ENCODE measurements at regions not wholly inside any gene's neighbourhood (a gene's known extent, or its start where the extent isn't known, plus 50 kb on each side); places are given as distances from the start of the nearest gene placed in this dataset.
A peak's percentile ranks its signal among the peaks of the same experiment; 100 is the strongest.

DNA sequence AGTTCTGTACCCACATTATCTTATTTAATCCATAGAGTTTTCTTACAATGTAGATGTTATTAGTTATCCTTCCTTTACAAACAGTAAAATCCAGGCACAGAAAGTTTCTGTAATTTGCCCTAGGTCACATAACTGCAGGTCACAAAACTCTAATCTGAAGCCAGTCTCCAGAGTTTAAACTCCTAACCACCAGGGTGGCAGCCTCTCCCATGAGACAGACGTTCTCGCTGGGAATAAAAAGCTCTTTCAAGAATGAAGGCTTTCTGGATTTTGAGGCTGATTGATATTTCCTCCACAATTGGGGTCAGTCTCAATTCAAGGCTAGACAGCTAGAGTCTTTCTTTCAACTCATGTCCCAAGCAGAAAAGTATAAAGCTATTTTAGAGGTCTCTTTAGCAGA lies 95.8 kb upstream of the PLEKHG7 start:
- TF ChIP-seq, protein P1, sequence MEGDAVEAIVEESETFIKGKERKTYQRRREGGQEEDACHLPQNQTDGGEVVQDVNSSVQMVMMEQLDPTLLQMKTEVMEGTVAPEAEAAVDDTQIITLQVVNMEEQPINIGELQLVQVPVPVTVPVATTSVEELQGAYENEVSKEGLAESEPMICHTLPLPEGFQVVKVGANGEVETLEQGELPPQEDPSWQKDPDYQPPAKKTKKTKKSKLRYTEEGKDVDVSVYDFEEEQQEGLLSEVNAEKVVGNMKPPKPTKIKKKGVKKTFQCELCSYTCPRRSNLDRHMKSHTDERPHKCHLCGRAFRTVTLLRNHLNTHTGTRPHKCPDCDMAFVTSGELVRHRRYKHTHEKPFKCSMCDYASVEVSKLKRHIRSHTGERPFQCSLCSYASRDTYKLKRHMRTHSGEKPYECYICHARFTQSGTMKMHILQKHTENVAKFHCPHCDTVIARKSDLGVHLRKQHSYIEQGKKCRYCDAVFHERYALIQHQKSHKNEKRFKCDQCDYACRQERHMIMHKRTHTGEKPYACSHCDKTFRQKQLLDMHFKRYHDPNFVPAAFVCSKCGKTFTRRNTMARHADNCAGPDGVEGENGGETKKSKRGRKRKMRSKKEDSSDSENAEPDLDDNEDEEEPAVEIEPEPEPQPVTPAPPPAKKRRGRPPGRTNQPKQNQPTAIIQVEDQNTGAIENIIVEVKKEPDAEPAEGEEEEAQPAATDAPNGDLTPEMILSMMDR (conservative IDR thresholded peaks at IDR 0.05; ENCODE audit: low read depth, low read length): no peak
- no peak for DNase-seq (ENCODE audit: low read depth)
- no peak overlapping the region for H3K4me3 ChIP-seq (ENCODE audit: low read depth, low read length)

DNA sequence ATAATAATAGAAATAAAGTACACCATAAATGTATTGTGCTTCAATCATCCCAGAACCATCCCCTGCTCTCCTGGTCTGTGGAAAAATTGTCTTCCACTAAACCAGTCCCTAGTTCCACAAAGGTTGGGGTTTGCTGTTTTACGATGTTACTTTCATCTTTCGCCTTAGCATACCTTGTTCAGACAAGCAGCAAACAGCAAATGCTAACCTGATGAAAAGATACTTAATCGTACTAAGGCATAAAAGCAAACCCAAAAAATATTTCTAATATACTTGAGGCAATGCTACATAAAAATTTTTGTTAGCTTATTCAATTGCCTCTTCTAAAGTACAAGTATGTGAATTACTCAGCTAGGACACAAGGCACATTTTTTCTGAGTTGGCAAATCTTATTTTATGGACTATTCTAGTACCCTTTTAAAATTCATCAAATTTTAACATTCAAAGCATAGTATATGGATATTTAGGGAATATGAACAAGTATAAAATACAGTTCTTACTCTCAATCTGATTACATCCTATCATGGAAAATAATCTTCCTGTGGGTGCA lies 97.1 kb upstream of the PLEKHG7 start:
- TF ChIP-seq, protein P1 (conservative IDR thresholded peaks at IDR 0.05; ENCODE audit: low read depth, low read length): no peak
- DNase-seq (ENCODE audit: low read depth): no peak
- H3K4me3 ChIP-seq (ENCODE audit: low read depth, low read length): no peak overlapping the region

DNA sequence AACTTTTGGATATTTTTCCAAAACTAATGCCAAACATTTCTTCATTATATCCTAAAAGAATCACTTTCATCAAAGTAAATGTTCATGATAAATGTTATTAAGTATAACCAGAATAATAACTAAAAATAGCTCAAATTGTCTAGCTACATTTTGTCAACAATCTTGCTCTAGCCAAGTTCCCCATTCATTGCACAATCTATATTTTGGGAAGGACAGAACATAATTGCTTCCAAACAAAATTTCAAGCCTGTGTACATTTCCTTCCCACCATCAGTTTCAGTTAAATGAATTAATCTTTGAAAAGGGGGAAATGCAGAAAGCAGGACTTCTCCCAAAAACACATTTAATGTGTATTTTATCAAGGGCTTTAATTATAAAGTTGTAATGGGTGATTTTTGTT lies 98.0 kb upstream of the PLEKHG7 start:
- no peak overlapping the region for H3K4me3 ChIP-seq (ENCODE audit: low read depth, low read length)
- no peak for DNase-seq (ENCODE audit: low read depth)
- TF ChIP-seq, protein P1 (conservative IDR thresholded peaks at IDR 0.05; ENCODE audit: low read depth, low read length): no peak

DNA sequence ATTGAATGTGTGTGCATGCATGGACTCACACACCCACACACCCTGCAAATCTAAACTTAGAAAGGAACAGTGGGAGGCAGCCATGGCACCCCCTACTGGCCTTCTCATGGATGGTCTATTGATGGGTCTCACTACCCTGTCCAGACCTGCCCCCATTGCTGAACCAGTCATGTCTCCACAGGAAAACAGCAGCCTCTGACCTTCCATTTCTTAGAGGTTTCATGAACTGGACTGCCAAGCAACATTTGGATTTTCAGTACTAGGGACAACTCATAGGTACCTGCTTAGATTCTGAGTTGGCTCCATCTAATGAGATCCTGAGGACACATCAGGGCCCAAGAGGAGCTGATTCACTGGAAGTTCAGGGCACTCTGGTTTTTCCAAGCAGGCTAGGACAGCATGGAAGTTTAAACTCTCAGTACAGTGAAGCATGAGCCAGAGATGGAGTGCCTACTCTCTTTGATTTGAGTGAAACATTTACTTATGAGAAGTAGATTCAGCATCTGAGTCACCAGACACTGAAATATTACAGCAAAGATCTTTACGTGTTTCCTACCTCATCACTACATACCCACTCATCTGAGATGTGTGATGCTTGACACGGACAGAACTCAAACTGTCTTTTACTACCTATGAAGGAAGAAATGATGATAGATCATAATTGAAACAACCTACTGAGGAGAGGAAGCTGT lies 98.9 kb upstream of the PLEKHG7 start:
- no peak overlapping the region for H3K4me3 ChIP-seq (ENCODE audit: low read depth, low read length)
- DNase-seq (ENCODE audit: low read depth): no peak
- TF ChIP-seq, protein P1 (conservative IDR thresholded peaks at IDR 0.05; ENCODE audit: low read depth, low read length): peak; percentile 27

DNA sequence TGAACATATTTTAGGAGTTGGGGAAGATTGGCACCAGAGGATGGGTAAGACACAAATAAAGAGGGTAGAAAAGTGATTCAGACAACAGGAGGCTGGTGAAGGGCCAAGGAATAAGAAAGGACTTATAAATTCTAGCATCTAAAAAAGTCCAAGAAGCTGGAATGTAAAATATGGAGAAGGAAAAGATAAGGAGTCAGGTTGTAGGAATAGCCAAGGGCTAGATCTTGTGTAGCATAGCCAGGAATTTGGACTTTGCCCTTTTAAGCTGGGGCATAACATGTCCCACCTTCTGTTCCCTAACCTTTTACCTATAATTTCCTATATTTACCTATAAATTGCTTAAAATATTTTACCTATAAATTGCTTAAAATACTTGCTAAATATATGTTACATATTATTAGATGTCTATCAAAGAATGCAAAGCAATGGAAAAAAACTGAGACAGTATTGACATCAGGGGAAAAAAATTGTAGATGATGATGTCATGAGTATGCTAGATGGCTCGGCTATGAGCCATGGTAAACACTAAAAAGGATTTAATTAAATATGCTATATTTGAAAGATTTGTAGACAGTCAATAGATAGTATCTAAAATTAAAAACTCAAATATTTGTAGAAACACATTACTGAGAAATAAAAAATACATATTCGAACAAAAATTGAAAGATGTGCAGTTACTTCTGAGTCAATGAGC lies 99.7 kb upstream of the PLEKHG7 start:
- H3K4me3 ChIP-seq (ENCODE audit: low read depth, low read length): no peak overlapping the region
- TF ChIP-seq, protein P1 (conservative IDR thresholded peaks at IDR 0.05; ENCODE audit: low read depth, low read length): no peak
- DNase-seq (ENCODE audit: low read depth): peak; percentile 26

DNA sequence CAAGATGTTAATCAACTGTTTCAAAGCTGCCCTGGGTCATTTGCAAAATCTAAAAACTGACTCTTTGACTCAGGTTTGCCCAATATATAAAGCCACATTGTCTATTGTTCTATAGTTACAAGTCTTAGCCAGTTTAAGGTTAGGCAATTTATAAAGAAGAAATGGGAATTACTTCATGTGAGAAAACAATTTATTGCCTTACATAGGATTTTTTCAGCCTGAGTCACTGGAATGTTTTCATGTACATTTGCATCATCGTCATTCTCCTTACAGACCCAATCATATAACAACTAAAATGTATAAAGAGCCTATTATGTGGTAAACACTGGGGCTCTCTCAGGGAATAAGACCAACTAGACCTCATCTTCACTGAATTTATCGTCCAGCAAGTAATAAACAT lies 100.3 kb upstream of the PLEKHG7 start:
- H3K4me3 ChIP-seq (ENCODE audit: low read depth, low read length): no peak overlapping the region
- peak; percentile 94 for DNase-seq (ENCODE audit: low read depth)
- TF ChIP-seq, protein P1 (conservative IDR thresholded peaks at IDR 0.05; ENCODE audit: low read depth, low read length): no peak
